IPS-18a (cell line): ENCODE measurements at regions not wholly inside any gene's neighbourhood (a gene's known extent, or its start where the extent isn't known, plus 50 kb on each side); places are given as distances from the start of the nearest gene placed in this dataset.

Source experiments
- H3K27ac ChIP-seq: one replicate; pipeline ENCODE4 v1.5.1; 2013; ENCODE audit warnings: low read length
- H3K27me3 ChIP-seq: one replicate; pipeline ENCODE4 v1.6.1; 2013; ENCODE audit warnings: mild to moderate bottlenecking, low read length; ENCODE audit not compliant: control insufficient read depth, insufficient read depth
- H3K36me3 ChIP-seq: one replicate; pipeline ENCODE4 v1.6.1; 2013; ENCODE audit warnings: low read depth, low read length; ENCODE audit not compliant: control insufficient read depth
- H3K4me1 ChIP-seq: one replicate; pipeline ENCODE4 v1.6.1; 2013; ENCODE audit warnings: low read depth, low read length; ENCODE audit not compliant: control insufficient read depth
- H3K4me3 ChIP-seq: one replicate; pipeline ENCODE4 v1.5.1; 2013; ENCODE audit warnings: low read length
- H3K9ac ChIP-seq: one replicate; pipeline ENCODE4 v1.6.1; 2013; ENCODE audit warnings: mild to moderate bottlenecking, low read length, moderate library complexity
- H3K9me3 ChIP-seq: one replicate; pipeline ENCODE4 v1.6.1; 2013; ENCODE audit warnings: low read depth, low read length; ENCODE audit not compliant: control insufficient read depth

- no peaks in the 10 kb centered on the region for H3K9me3 ChIP-seq
- no peak overlapping the region for H3K27ac ChIP-seq
Observed at GRCh38 chr10:22764639-22765038, 50.3 kb upstream of the PIP4K2A start.

More at GRCh38 chr10:22764639-22765038, 50.3 kb upstream of the PIP4K2A start:
- H3K36me3 ChIP-seq: no peaks in the 10 kb centered on the region
- H3K4me3 ChIP-seq: no peak overlapping the region
- H3K4me1 ChIP-seq: no peaks in the 10 kb centered on the region
- no peak overlapping the region for H3K9ac ChIP-seq
- H3K27me3 ChIP-seq: no peaks in the 10 kb centered on the region
